Right atrium auricular region (tissue), 2 donors: ENCODE measurements at regions not wholly inside any gene's neighbourhood (a gene's known extent, or its start where the extent isn't known, plus 50 kb on each side); places are given as distances from the start of the nearest gene placed in this dataset.

Experiments
- DNase-seq: peaks from one replicate; pipeline ENCODE4 v3.0.0-alpha.2; 2019; ENCODE audit warnings: low spot score
- H3K27ac ChIP-seq, 2 donors: fragments of 200-600 bp; sonication (generic); 1 replicate in 1 of 2; 2 replicates in 1 of 2; pipeline ENCODE4 v1.5.1; 2016 to 2019
- H3K27me3 ChIP-seq, 2 donors: fragments of 200-600 bp; sonication (generic); one replicate each; pipeline versions ENCODE4 v1.5.1 to v1.6.0; 2017 to 2019
- H3K36me3 ChIP-seq: fragments of 200-600 bp; sonication (generic); one replicate; pipeline ENCODE4 v1.5.1; 2016
- H3K4me1 ChIP-seq, 2 donors: fragments of 200-600 bp; sonication (generic); one replicate each; pipeline versions ENCODE4 v1.5.1 to v1.6.0; 2017 to 2019
- H3K4me3 ChIP-seq, 2 donors: fragments of 200-600 bp; sonication (generic); 1 replicate in 1 of 2; 2 replicates in 1 of 2; pipeline ENCODE4 v1.5.1; 2017 to 2019; ENCODE audit warnings: mild to moderate bottlenecking in 1 of 2, moderate library complexity in 1 of 2
- H3K9me3 ChIP-seq, 2 donors: fragments of 200-600 bp; sonication (generic); one replicate each; pipeline ENCODE4 v1.5.1; 2019
- CTCF ChIP-seq, 2 donors: fragments of 200-600 bp; sonication (generic); IDR thresholded peaks; one replicate each; pipeline ENCODE4 v1.5.1; 2019; ENCODE audit warnings: antibody characterized with exemption in 2 of 2

DNA sequence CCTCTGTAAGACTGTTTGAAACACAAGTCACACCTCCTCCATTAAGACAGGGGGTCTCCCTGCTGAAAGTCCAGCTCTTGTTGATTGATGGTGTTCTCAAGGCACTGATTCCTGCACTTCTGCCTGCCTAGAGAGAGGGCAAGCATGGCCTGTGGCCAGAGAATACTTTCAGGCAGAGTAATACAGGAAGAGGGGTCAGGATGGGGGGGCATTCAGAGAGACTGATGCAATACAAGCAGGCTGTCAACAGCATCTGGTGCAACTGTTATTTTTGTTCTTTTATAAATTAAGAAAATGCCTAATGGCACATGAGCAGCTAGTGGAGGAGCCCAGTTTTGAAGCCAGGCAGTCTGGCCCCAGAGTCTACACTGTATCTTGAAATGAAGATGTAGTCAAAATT lies 302.2 kb downstream of the DIRAS2 start:
- Histone ChIP-seq H3K27ac (no peak overlapping the region), H3K27me3 (no peaks in the 10 kb centered on the region), H3K4me3 (no peak overlapping the region), H3K36me3 (no peaks in the 10 kb centered on the region), H3K4me1 (no peaks in the 10 kb centered on the region), H3K9me3 (no peaks in the 10 kb centered on the region)
- no peak for TF ChIP-seq CTCF (IDR thresholded peaks at IDR 0.05)
- no peak for DNase-seq

- H3K9me3 ChIP-seq = no peaks in the 10 kb centered on the region
- H3K4me1 ChIP-seq = no peaks in the 10 kb centered on the region
- TF ChIP-seq CTCF (IDR thresholded peaks at IDR 0.05) = no peak
- no peak overlapping the region for H3K4me3 ChIP-seq
- H3K27ac ChIP-seq = no peak overlapping the region
- H3K27me3 ChIP-seq = no peaks in the 10 kb centered on the region
- no peak for DNase-seq
- H3K36me3 ChIP-seq = no peaks in the 10 kb centered on the region
Measured at GRCh38 chr9:90342607-90343006, 300.0 kb downstream of the DIRAS2 start.

- H3K27me3 ChIP-seq = no peaks in the 10 kb centered on the region
- H3K36me3 ChIP-seq = no peaks in the 10 kb centered on the region
- H3K27ac ChIP-seq = no peak overlapping the region
- H3K4me1 ChIP-seq = no peaks in the 10 kb centered on the region
- TF ChIP-seq CTCF (IDR thresholded peaks at IDR 0.05) = no peak
- no peak for DNase-seq
- H3K9me3 ChIP-seq = no peaks in the 10 kb centered on the region
- no peak overlapping the region for H3K4me3 ChIP-seq
Measured at GRCh38 chr9:90343366-90343765, 299.3 kb downstream of the DIRAS2 start.

GRCh38 chr9:90343991-90344390 lies 298.6 kb downstream of the DIRAS2 start:
- H3K27ac ChIP-seq = no peak overlapping the region
- H3K4me3 ChIP-seq = no peak overlapping the region
- H3K9me3 ChIP-seq = no peaks in the 10 kb centered on the region
- no peak for TF ChIP-seq CTCF (IDR thresholded peaks at IDR 0.05)
- no peak for DNase-seq
- no peaks in the 10 kb centered on the region for H3K27me3 ChIP-seq
- no peaks in the 10 kb centered on the region for H3K4me1 ChIP-seq
- H3K36me3 ChIP-seq = no peaks in the 10 kb centered on the region

GRCh38 chr9:90365666-90366065 lies 277.0 kb downstream of the DIRAS2 start:
- Histone ChIP-seq H3K9me3 (peaks cover 0 to 4% of the 10 kb centered on the region in 2 donors), H3K4me1 (no peaks in the 10 kb centered on the region), H3K27me3 (no peaks in the 10 kb centered on the region), H3K27ac (no peak overlapping the region), H3K4me3 (no peak overlapping the region), H3K36me3 (no peaks in the 10 kb centered on the region)
- no peak for DNase-seq
- TF ChIP-seq CTCF (IDR thresholded peaks at IDR 0.05) = no peak

DNA sequence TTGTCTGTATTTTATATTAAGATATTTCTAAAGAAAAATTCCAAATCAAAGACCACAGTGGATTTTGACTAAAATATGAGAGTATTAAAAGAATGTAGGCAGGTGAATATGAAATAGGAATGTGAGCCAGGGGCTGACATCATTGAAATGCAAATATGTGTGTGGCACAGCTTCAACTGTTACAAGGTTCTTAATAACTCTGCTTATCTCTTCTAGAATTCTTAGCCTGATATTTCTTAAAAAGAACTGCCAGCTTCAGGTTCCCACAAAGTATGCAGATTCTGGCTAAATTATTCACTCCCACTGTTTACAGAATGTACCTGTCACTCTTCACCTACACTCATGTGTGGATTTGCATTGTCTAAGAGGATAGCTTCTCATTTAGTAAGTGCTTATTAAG lies 274.4 kb downstream of the DIRAS2 start:
- DNase-seq = no peak
- TF ChIP-seq CTCF (IDR thresholded peaks at IDR 0.05) = no peak
- H3K4me1 ChIP-seq = no peaks in the 10 kb centered on the region
- no peaks in the 10 kb centered on the region for H3K9me3 ChIP-seq
- no peak overlapping the region for H3K27ac ChIP-seq
- no peaks in the 10 kb centered on the region for H3K27me3 ChIP-seq
- no peak overlapping the region for H3K4me3 ChIP-seq
- no peaks in the 10 kb centered on the region for H3K36me3 ChIP-seq
